GM18873 (cell line): ENCODE measurements at regions not wholly inside any gene's neighbourhood (a gene's known extent, or its start where the extent isn't known, plus 50 kb on each side); places are given as distances from the start of the nearest gene placed in this dataset.

Experiments
- ATAC-seq: cut with Tn5 transposase; IDR thresholded peaks from one replicate; pipeline ENCODE4 v1.9.1; 2021; ENCODE audit warnings: mild to moderate bottlenecking, moderate library complexity, moderate number of reproducible peaks; ENCODE audit not compliant: unreplicated experiment, low FRiP score

- no peak for ATAC-seq
These were observed 123.5 kb upstream of the LGALSL start for GRCh38 chr2:64330281-64331113.

GRCh38 chr2:64331114-64331645, 122.8 kb upstream of the LGALSL start:
- ATAC-seq: no peak

GRCh38 chr2:64331849-64332699, 121.9 kb upstream of the LGALSL start:
- no peak for ATAC-seq

- no peak for ATAC-seq
These were observed 117.8 kb upstream of the LGALSL start for GRCh38 chr2:64336171-64336570.

- ATAC-seq: no peak
These were observed 116.6 kb upstream of the LGALSL start for GRCh38 chr2:64337314-64337713.

- no peak for ATAC-seq
These were observed 115.9 kb upstream of the LGALSL start for GRCh38 chr2:64338108-64338507.

GRCh38 chr2:64338910-64339500, 115.0 kb upstream of the LGALSL start:
- no peak for ATAC-seq

- no peak for ATAC-seq
These were observed 112.5 kb upstream of the LGALSL start for GRCh38 chr2:64341461-64341860.

- ATAC-seq: no peak
These were observed 111.5 kb upstream of the LGALSL start for GRCh38 chr2:64342195-64343099.

- ATAC-seq: no peak
These were observed 108.9 kb upstream of the LGALSL start for GRCh38 chr2:64344999-64345576.

GRCh38 chr2:64345998-64346397, 108.0 kb upstream of the LGALSL start:
- ATAC-seq: no peak

- no peak for ATAC-seq
These were observed 105.4 kb upstream of the LGALSL start for GRCh38 chr2:64348386-64349130.

GRCh38 chr2:64349131-64349530, 104.8 kb upstream of the LGALSL start:
- no peak for ATAC-seq

- ATAC-seq: no peak
These were observed 103.0 kb upstream of the LGALSL start for GRCh38 chr2:64350996-64351395.

GRCh38 chr2:64352292-64352691, 101.7 kb upstream of the LGALSL start:
- ATAC-seq: no peak

- no peak for ATAC-seq
These were observed 98.9 kb upstream of the LGALSL start for GRCh38 chr2:64354857-64355680.

- ATAC-seq: no peak
These were observed 97.1 kb upstream of the LGALSL start for GRCh38 chr2:64356906-64357305.
